Nucleus accumbens (tissue), 56 donors: ENCODE measurements at regions not wholly inside any gene's neighbourhood (a gene's known extent, or its start where the extent isn't known, plus 50 kb on each side); places are given as distances from the start of the nearest gene placed in this dataset.
"Not testable (repeated sequence)": the region's sequence is repeated elsewhere in the genome, so short reads cannot be mapped to it uniquely, and the experiment has no call there.

Experiments
- DNase-seq, 56 donors: peaks; one replicate each; lab custom pipeline; 2025; lab: John Stamatoyannopoulos, UW

- DNase-seq = no peak
Observed at GRCh38 chr17:5741810-5742209, 157.5 kb upstream of the NLRP1 start.

- no peak for DNase-seq
Observed at GRCh38 chr17:5745111-5745813, 161.0 kb upstream of the NLRP1 start.

- DNase-seq = no peak
Observed at GRCh38 chr17:5747276-5747675, 163.0 kb upstream of the NLRP1 start.

GRCh38 chr17:5747964-5748363 is 163.7 kb upstream of the NLRP1 start:
- no peak for DNase-seq

GRCh38 chr17:5753421-5753820 is 169.1 kb upstream of the NLRP1 start:
- DNase-seq = no peak

GRCh38 chr17:5757314-5757907 is 173.1 kb upstream of the NLRP1 start:
- DNase-seq = no peak

GRCh38 chr17:5758651-5759050 is 174.3 kb upstream of the NLRP1 start:
- DNase-seq = no peak

- no peak for DNase-seq
Observed at GRCh38 chr17:5759501-5759925, 175.2 kb upstream of the NLRP1 start.

- DNase-seq = no peak
Observed at GRCh38 chr17:5762191-5762590, 177.9 kb upstream of the NLRP1 start.

- no peak for DNase-seq
Observed at GRCh38 chr17:5763595-5764306, 179.4 kb upstream of the NLRP1 start.

- DNase-seq = no peak
Observed at GRCh38 chr17:5769593-5770354, 185.5 kb upstream of the NLRP1 start.

GRCh38 chr17:5770441-5771270 is 186.3 kb upstream of the NLRP1 start:
- DNase-seq = no peak

- DNase-seq = not testable (repeated sequence)
Observed at GRCh38 chr17:5771271-5771577, 186.9 kb upstream of the NLRP1 start.

- not testable (repeated sequence) for DNase-seq
Observed at GRCh38 chr17:5772017-5772416, 187.7 kb upstream of the NLRP1 start.

- no peak for DNase-seq
Observed at GRCh38 chr17:5772720-5773119, 188.4 kb upstream of the NLRP1 start.

- no peak for DNase-seq
Observed at GRCh38 chr17:5773816-5774360, 189.6 kb upstream of the NLRP1 start.

GRCh38 chr17:5775098-5775497 is 190.8 kb upstream of the NLRP1 start:
- DNase-seq = no peak

GRCh38 chr17:5780476-5780875 is 196.2 kb upstream of the NLRP1 start:
- DNase-seq = peak in 24 of 56 donors; percentile 3 to 66 (median 18)

- peak in 2 of 56 donors; percentile 3 to 30 for DNase-seq
Observed at GRCh38 chr17:5781236-5781927, 197.1 kb upstream of the NLRP1 start.
